ENCODE measurements at regions not wholly inside any gene's neighbourhood (a gene's known extent, or its start where the extent isn't known, plus 50 kb on each side); places are given as distances from the start of the nearest gene placed in this dataset.

- TF ChIP-seq FOSL2 (IDR thresholded peaks at IDR 0.05) (no peak), FOSL2 (CRISPR knock-in tag; IDR thresholded peaks at IDR 0.05) (no peak), BHLHE40 (IDR thresholded peaks at IDR 0.05; ENCODE audit: low read depth, low read length) (no peak), REST (IDR thresholded peaks at IDR 0.05) (no peak), POLR2AphosphoS2 (conservative IDR thresholded peaks at IDR 0.05; ENCODE audit: low read length) (no peak), ZC3H11A (IDR thresholded peaks at IDR 0.05) (no peak), NR3C1 (IDR thresholded peaks at IDR 0.05) (no peak), JUN (IDR thresholded peaks at IDR 0.05) (no peak), NFE2L2 (conservative IDR thresholded peaks at IDR 0.05; ENCODE audit: low read length) (no peak), EHMT2 (IDR thresholded peaks at IDR 0.05; ENCODE audit: low read depth) (no peak), SMC3 (IDR thresholded peaks at IDR 0.05) (no peak), EP300 (IDR thresholded peaks at IDR 0.05) (no peak), HOXB5 (CRISPR knock-in tag; IDR thresholded peaks at IDR 0.05) (no peak)
Observed at GRCh38 chrX:19283597-19284339, 60.0 kb upstream of the PDHA1 start (continued).

- FAIRE-seq (no peak), ATAC-seq (no peak), DNase-seq (ENCODE audit: low read depth in 1 of 2, low spot score in 1 of 2) (no peak)
- no peak overlapping the region for H3K27ac ChIP-seq
- POLR2A ChIA-PET, result no interaction called here
- CTCF ChIA-PET, result no interaction called here
- H3K4me1 ChIP-seq, result no peaks in the 10 kb centered on the region
- no peaks in the 10 kb centered on the region for H3K9me3 ChIP-seq
- H3K4me2 ChIP-seq, result no peak overlapping the region
- no peak for TF ChIP-seq CTCF (IDR thresholded peaks at IDR 0.05)
- H3K4me3 ChIP-seq, result no peak overlapping the region
Observed at GRCh38 chrX:19285857-19286256, 57.9 kb upstream of the PDHA1 start.

- POLR2A ChIA-PET, result no interaction called here
- ATAC-seq (no peak), FAIRE-seq (no peak), DNase-seq (ENCODE audit: low read depth in 1 of 2, low spot score in 1 of 2) (no peak)
- 49% methylated on average over 5 of the region's 5 CpGs for WGBS (ENCODE audit: missing lambda C conversion rate)
- CTCF ChIA-PET, result interaction anchor here (0.6 kb wide), 1 partner anchor 481 kb away, joined by 7 read pairs; no protein-coding TSS in a partner anchor
- Histone ChIP-seq H3K4me3 (no peak overlapping the region), H3K4me1 (no peaks in the 10 kb centered on the region), H3K9me3 (no peaks in the 10 kb centered on the region), H3K4me2 (no peak overlapping the region), H3K27ac (no peak overlapping the region)
- TF ChIP-seq SMC3 (IDR thresholded peaks at IDR 0.05) (no peak), PBX3 (IDR thresholded peaks at IDR 0.05) (no peak), E2F6 (IDR thresholded peaks at IDR 0.05; ENCODE audit: borderline replicate concordance, low read depth) (no peak), EHMT2 (IDR thresholded peaks at IDR 0.05; ENCODE audit: low read depth) (no peak), TP53 (CRISPR knock-in tag; IDR thresholded peaks at IDR 0.05) (no peak), ATOH8 (CRISPR knock-in tag; IDR thresholded peaks at IDR 0.05; ENCODE audit: low read depth) (no peak), ESRRA (IDR thresholded peaks at IDR 0.05; ENCODE audit: borderline replicate concordance, low read length) (no peak), MAFK (IDR thresholded peaks at IDR 0.05; ENCODE audit: partially characterized antibody) (no peak), ZFP36 (IDR thresholded peaks at IDR 0.05; ENCODE audit: borderline replicate concordance, partially characterized antibody) (no peak), CHD2 (IDR thresholded peaks at IDR 0.05; ENCODE audit: low read length, partially characterized antibody) (no peak), CBX2 (IDR thresholded peaks at IDR 0.05; ENCODE audit: borderline replicate concordance, low read depth) (no peak), RNF2 (IDR thresholded peaks at IDR 0.05; ENCODE audit: borderline replicate concordance, low read depth) (no peak), ZNF302 (CRISPR knock-in tag; IDR thresholded peaks at IDR 0.05) (no peak), MYC (IDR thresholded peaks at IDR 0.05; ENCODE audit: borderline replicate concordance, low read length) (no peak)
Observed at GRCh38 chrX:19291086-19291485, 52.6 kb upstream of the PDHA1 start.
